ENCODE measurements at regions not wholly inside any gene's neighbourhood (a gene's known extent, or its start where the extent isn't known, plus 50 kb on each side); places are given as distances from the start of the nearest gene placed in this dataset.

GRCh38 chr1:10854856-10855459 is 58.5 kb upstream of the CASZ1 start:
- TF ChIP-seq ZNF274 (IDR thresholded peaks at IDR 0.05; ENCODE audit: low read depth, low read length) (no peak), YY1 (IDR thresholded peaks at IDR 0.05; ENCODE audit: insufficient read depth, insufficient read length) (no peak), SUZ12 (IDR thresholded peaks at IDR 0.05; ENCODE audit: extremely low read depth, insufficient read depth, insufficient read length) (no peak)
- no peak overlapping the region for H3K9ac ChIP-seq (ENCODE audit: insufficient read length, low read depth)
- no peaks in the 10 kb centered on the region for H3K36me3 ChIP-seq (ENCODE audit: insufficient read depth, insufficient read length, low read length)
- H3K4me3 ChIP-seq (ENCODE audit: insufficient read length, low read depth): no peak overlapping the region
- no peaks in the 10 kb centered on the region for H3K9me3 ChIP-seq (ENCODE audit: insufficient read depth, low read length)
- H3K4me1 ChIP-seq (ENCODE audit: insufficient read depth, insufficient read length): peaks cover 5% of the 10 kb centered on the region
- no peak for DNase-seq (ENCODE audit: low read depth, low spot score)
- no peaks in the 10 kb centered on the region for H3K27me3 ChIP-seq (ENCODE audit: insufficient read depth, insufficient read length)

DNA sequence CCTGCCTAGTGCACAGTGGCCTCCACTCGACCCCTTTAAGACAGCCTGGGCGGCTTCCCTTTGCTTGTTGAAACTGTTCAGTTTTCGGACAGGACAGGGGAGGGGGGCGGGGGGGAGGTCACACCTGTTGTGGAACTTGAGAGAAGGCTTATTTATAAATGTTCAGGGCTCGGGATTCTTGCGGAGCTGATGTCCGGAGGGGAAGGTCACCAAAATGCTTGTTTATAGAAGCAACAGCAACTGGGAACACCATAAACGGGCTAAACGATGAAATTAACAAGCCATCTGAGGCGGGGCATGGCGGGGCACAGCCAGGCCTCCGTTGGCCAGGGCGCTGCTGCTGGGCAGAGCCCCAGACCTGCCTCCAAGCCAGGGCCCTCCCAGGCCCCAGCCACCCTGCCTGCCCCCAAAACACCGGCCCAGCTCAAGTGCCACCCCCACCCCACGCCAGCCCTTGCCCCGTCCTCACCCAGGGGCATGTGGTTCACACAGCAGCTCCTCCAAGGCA is 59.8 kb upstream of the CASZ1 start:
- Histone ChIP-seq H3K9me3 (ENCODE audit: insufficient read depth, low read length) (no peaks in the 10 kb centered on the region), H3K36me3 (ENCODE audit: insufficient read depth, insufficient read length, low read length) (no peaks in the 10 kb centered on the region), H3K4me3 (ENCODE audit: insufficient read length, low read depth) (no peak overlapping the region), H3K9ac (ENCODE audit: insufficient read length, low read depth) (no peak overlapping the region), H3K27me3 (ENCODE audit: insufficient read depth, insufficient read length) (no peaks in the 10 kb centered on the region), H3K4me1 (ENCODE audit: insufficient read depth, insufficient read length) (peaks cover 5% of the 10 kb centered on the region)
- no peak for DNase-seq (ENCODE audit: low read depth, low spot score)
- no peak for TF ChIP-seq SUZ12 (IDR thresholded peaks at IDR 0.05; ENCODE audit: extremely low read depth, insufficient read depth, insufficient read length)
- no peak for TF ChIP-seq YY1 (IDR thresholded peaks at IDR 0.05; ENCODE audit: insufficient read depth, insufficient read length)
- TF ChIP-seq ZNF274 (IDR thresholded peaks at IDR 0.05; ENCODE audit: low read depth, low read length): no peak

DNA sequence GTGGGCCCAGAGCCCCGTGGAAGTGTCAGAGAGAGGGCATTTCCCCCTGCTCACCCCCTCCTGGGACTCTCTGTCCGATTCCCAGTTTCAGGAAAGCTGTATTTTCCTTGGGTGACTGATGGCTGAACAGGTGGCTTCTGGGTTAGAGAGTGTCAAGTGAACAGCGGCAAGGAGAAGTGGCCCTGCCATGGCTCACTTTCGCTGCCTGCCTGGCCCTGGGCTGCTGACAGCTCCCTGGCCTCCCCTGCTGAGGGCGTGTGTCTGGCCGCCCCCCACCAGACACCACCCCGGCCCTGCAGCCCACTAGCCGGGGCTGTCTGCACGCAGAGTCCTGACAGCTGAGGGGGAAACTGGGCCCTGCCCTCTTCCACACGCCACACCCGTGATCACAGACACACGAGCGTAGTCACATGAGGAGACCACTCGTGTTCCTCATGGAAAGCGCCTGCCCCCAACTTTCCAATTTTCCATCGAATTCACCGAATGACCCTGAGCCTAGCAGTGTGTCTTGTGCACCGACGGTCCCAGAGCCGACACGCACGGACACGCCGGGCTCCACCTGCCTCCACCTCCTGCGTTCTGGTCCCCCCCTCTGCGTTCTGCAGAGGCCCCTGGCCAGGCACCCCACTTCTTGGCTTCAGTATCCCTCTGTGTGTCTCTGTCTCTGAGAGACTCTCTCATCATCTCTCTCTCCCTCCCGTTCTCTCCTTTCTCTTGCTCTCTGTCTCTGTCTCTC is 60.6 kb upstream of the CASZ1 start:
- Histone ChIP-seq H3K4me1 (ENCODE audit: insufficient read depth, insufficient read length) (peaks cover 9% of the 10 kb centered on the region), H3K9ac (ENCODE audit: insufficient read length, low read depth) (no peak overlapping the region), H3K9me3 (ENCODE audit: insufficient read depth, low read length) (no peaks in the 10 kb centered on the region), H3K36me3 (ENCODE audit: insufficient read depth, insufficient read length, low read length) (no peaks in the 10 kb centered on the region), H3K4me3 (ENCODE audit: insufficient read length, low read depth) (no peak overlapping the region), H3K27me3 (ENCODE audit: insufficient read depth, insufficient read length) (no peaks in the 10 kb centered on the region)
- no peak for DNase-seq (ENCODE audit: low read depth, low spot score)
- TF ChIP-seq SUZ12 (IDR thresholded peaks at IDR 0.05; ENCODE audit: extremely low read depth, insufficient read depth, insufficient read length) (no peak), YY1 (IDR thresholded peaks at IDR 0.05; ENCODE audit: insufficient read depth, insufficient read length) (no peak), ZNF274 (IDR thresholded peaks at IDR 0.05; ENCODE audit: low read depth, low read length) (no peak)

GRCh38 chr1:10857687-10858086 is 61.2 kb upstream of the CASZ1 start:
- H3K9me3 ChIP-seq (ENCODE audit: insufficient read depth, low read length): no peaks in the 10 kb centered on the region
- no peak for DNase-seq (ENCODE audit: low read depth, low spot score)
- H3K36me3 ChIP-seq (ENCODE audit: insufficient read depth, insufficient read length, low read length): no peaks in the 10 kb centered on the region
- no peaks in the 10 kb centered on the region for H3K27me3 ChIP-seq (ENCODE audit: insufficient read depth, insufficient read length)
- no peak overlapping the region for H3K4me3 ChIP-seq (ENCODE audit: insufficient read length, low read depth)
- TF ChIP-seq YY1 (IDR thresholded peaks at IDR 0.05; ENCODE audit: insufficient read depth, insufficient read length) (no peak), SUZ12 (IDR thresholded peaks at IDR 0.05; ENCODE audit: extremely low read depth, insufficient read depth, insufficient read length) (no peak), ZNF274 (IDR thresholded peaks at IDR 0.05; ENCODE audit: low read depth, low read length) (no peak)
- no peak overlapping the region for H3K9ac ChIP-seq (ENCODE audit: insufficient read length, low read depth)
- peaks cover 9% of the 10 kb centered on the region for H3K4me1 ChIP-seq (ENCODE audit: insufficient read depth, insufficient read length)

GRCh38 chr1:10860218-10860617 is 63.8 kb upstream of the CASZ1 start:
- peaks cover 4% of the 10 kb centered on the region for H3K27me3 ChIP-seq (ENCODE audit: insufficient read depth, insufficient read length)
- no peak for TF ChIP-seq YY1 (IDR thresholded peaks at IDR 0.05; ENCODE audit: insufficient read depth, insufficient read length)
- no peak for TF ChIP-seq SUZ12 (IDR thresholded peaks at IDR 0.05; ENCODE audit: extremely low read depth, insufficient read depth, insufficient read length)
- no peak for TF ChIP-seq ZNF274 (IDR thresholded peaks at IDR 0.05; ENCODE audit: low read depth, low read length)
- no peak overlapping the region for H3K9ac ChIP-seq (ENCODE audit: insufficient read length, low read depth)
- H3K4me1 ChIP-seq (ENCODE audit: insufficient read depth, insufficient read length): peaks cover 9% of the 10 kb centered on the region
- H3K36me3 ChIP-seq (ENCODE audit: insufficient read depth, insufficient read length, low read length): no peaks in the 10 kb centered on the region
- no peak for DNase-seq (ENCODE audit: low read depth, low spot score)
- H3K9me3 ChIP-seq (ENCODE audit: insufficient read depth, low read length): no peaks in the 10 kb centered on the region
- no peak overlapping the region for H3K4me3 ChIP-seq (ENCODE audit: insufficient read length, low read depth)

DNA sequence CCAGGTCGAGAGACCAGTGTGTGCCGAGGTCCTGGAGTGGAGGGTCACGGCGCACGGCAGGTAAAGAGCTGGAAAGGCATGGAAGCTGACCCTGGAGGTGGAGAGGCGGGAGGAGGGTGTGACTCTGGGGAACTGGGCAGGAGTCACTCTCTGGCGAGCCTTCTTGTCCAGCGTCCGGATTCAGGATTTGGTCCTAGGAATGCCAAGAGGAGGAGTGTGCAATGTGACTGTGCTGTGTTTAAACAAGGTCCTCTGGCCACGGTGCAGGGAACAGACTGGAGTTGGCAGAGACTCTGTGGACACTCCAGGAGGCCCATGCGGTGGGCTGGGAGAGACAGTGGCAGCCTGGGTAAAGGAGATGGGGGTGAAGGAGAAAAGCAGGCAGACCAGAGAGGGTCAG is 64.2 kb upstream of the CASZ1 start:
- Histone ChIP-seq H3K4me3 (ENCODE audit: insufficient read length, low read depth) (no peak overlapping the region), H3K27me3 (ENCODE audit: insufficient read depth, insufficient read length) (peaks cover 8% of the 10 kb centered on the region)
- TF ChIP-seq ZNF274 (IDR thresholded peaks at IDR 0.05; ENCODE audit: low read depth, low read length): no peak

GRCh38 chr1:10861822-10862221 is 65.4 kb upstream of the CASZ1 start:
- DNase-seq (ENCODE audit: low read depth, low spot score): no peak
- Histone ChIP-seq H3K27me3 (ENCODE audit: insufficient read depth, insufficient read length) (peaks cover 11% of the 10 kb centered on the region), H3K36me3 (ENCODE audit: insufficient read depth, insufficient read length, low read length) (no peaks in the 10 kb centered on the region), H3K9me3 (ENCODE audit: insufficient read depth, low read length) (no peaks in the 10 kb centered on the region), H3K9ac (ENCODE audit: insufficient read length, low read depth) (no peak overlapping the region), H3K4me3 (ENCODE audit: insufficient read length, low read depth) (no peak overlapping the region), H3K4me1 (ENCODE audit: insufficient read depth, insufficient read length) (peaks cover 9% of the 10 kb centered on the region)
- TF ChIP-seq ZNF274 (IDR thresholded peaks at IDR 0.05; ENCODE audit: low read depth, low read length) (no peak), SUZ12 (IDR thresholded peaks at IDR 0.05; ENCODE audit: extremely low read depth, insufficient read depth, insufficient read length) (no peak), YY1 (IDR thresholded peaks at IDR 0.05; ENCODE audit: insufficient read depth, insufficient read length) (no peak)

More for the DNA sequence above, 64.2 kb upstream of the CASZ1 start:
- Histone ChIP-seq H3K9me3 (ENCODE audit: insufficient read depth, low read length) (no peaks in the 10 kb centered on the region), H3K36me3 (ENCODE audit: insufficient read depth, insufficient read length, low read length) (no peaks in the 10 kb centered on the region), H3K9ac (ENCODE audit: insufficient read length, low read depth) (no peak overlapping the region), H3K4me1 (ENCODE audit: insufficient read depth, insufficient read length) (peaks cover 9% of the 10 kb centered on the region)
- no peak for DNase-seq (ENCODE audit: low read depth, low spot score)

All from NT2/D1 (cell line).